IPS-18c (cell line): ENCODE measurements at regions not wholly inside any gene's neighbourhood (a gene's known extent, or its start where the extent isn't known, plus 50 kb on each side); places are given as distances from the start of the nearest gene placed in this dataset.

Source experiments
- H3K4me3 ChIP-seq: 2 replicates; pipeline ENCODE4 v1.7.0; 2013; ENCODE audit warnings: low read depth, mild to moderate bottlenecking, low read length, moderate library complexity; ENCODE audit not compliant: insufficient read depth
- H3K9me3 ChIP-seq: one replicate; pipeline ENCODE4 v1.6.1; 2013; ENCODE audit warnings: mild to moderate bottlenecking, low read length, moderate library complexity; ENCODE audit not compliant: control insufficient read depth, insufficient read depth

DNA sequence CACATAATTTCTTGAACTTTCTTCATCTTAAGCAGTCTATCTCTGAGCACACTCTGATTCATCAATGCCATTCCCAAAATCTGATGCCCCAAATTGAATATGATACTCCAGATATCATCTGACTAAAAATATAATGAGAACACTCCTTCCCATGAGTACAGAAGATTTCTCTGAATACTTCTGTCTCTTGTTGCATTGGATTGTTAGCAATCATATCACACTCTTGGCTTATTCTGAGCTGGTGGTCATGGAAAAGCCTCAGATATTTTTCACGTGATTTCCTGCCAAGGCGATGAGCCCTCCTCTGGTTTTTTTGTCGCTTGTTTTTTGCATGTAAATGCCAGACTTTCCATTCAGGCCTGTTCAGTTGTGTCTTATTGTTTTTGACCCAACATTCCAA lies 87.2 kb downstream of the NOG start:
- no peak overlapping the region for H3K4me3 ChIP-seq
- no peaks in the 10 kb centered on the region for H3K9me3 ChIP-seq

DNA sequence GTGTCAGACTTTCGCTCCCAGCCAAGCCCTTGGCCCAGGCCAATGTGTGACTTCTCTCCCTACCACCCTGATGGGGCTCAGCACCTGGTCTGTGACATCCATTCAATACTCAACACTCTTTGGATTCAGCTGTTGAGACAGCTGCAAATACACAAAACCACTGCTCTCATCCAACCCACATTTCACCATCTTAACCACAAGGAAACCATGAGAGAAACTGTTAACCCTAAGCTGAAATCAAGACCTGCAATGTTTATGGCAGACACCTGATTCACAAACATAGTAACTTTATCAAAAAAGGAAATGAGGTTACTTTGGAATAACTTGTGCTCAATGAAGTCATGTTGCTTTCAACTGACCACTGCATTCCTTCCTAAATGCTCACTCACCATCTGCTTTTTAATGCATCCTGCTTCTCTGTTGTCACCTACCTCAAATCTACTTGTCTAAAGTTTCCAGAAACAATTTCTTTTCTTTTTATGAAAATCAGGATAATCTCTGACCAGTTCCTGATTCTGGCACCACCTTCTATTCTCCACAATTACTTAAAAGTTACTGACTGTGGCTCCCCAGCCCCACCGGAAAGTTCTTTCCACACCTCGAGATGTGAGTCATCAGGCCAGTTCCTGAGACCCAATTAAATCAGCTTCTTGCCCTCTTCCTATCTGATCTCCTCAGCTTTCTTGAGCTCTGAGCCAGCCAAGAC lies 88.2 kb downstream of the NOG start:
- Histone ChIP-seq H3K4me3 (no peak overlapping the region), H3K9me3 (no peaks in the 10 kb centered on the region)

DNA sequence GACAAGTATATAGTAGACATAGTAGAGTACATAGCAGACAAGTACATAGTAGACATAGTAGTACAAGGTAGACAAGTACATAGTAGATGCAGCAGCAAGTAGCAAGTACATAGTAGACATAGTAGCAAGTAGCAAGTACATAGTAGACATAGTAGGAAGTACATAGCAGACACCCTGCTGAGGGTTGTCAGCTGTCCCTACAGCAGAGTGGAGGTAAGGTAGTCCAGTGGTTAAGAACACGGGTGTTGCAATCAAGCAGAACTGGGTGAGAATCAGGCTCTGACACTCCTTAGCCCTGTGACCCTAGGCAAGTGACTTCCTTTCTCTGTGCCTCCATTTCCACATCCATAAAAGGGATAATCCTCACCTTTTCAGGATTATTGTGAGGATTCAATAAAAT lies 94.7 kb downstream of the NOG start:
- Histone ChIP-seq H3K9me3 (no peaks in the 10 kb centered on the region), H3K4me3 (no peak overlapping the region)

DNA sequence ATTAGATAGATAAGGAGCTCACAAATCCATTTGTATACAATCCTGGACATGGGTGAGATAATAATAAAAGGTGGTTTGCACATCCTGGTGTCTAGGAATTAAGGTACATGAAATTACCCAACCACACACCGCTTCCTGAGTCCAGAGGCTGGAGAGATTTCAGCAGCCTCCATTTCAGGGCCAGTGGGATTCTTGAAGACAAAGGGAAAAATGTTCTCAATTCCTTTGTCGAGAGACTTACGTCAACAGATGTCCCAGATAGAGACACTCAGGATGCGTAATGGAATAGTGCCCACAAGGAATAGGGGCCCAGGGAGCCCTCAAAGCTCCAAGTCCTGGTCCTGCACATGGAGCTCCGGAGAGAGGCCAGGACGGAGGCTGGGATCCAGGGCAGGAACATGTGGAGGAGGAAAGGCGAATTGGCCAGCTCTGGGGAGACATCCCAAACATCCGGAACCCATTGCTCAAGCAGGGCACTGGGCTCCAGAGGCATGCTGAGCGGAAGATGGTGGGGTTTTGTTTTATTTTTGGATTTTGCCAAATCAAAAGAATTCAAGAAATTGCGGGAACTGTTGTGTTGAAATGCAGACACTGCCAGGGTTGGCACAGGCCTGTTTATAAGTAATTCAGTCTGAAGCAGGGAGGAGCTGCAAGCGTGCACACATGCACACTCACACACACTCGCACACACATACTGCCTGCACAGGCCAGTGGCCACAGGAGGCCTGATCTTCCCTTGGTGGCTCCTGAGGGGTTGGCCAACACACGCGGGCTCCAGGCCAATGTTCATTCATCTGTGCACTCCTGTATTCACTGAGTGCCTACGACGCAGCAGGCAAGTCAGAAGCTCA lies 97.2 kb downstream of the NOG start:
- H3K4me3 ChIP-seq = no peak overlapping the region
- H3K9me3 ChIP-seq = no peaks in the 10 kb centered on the region

DNA sequence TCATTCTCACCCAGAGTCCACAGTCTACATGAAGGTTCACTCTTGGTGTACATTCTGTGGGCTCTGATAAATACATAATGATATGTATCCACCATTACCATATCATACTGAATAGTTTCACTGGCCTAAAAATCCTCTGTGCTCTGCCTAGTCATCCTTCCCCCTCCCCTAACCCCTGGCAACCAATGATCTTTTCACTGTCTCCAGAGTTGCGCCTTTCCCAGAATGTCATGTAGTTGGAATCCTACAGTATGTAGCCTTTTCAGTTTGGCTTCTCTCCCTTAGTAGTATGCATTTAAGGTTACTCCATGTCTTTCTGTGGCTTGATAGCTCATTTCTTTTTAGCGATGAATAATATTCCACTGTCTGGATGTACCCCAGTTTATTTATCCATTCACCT lies 101.3 kb downstream of the NOG start:
- no peaks in the 10 kb centered on the region for H3K9me3 ChIP-seq
- H3K4me3 ChIP-seq = no peak overlapping the region

DNA sequence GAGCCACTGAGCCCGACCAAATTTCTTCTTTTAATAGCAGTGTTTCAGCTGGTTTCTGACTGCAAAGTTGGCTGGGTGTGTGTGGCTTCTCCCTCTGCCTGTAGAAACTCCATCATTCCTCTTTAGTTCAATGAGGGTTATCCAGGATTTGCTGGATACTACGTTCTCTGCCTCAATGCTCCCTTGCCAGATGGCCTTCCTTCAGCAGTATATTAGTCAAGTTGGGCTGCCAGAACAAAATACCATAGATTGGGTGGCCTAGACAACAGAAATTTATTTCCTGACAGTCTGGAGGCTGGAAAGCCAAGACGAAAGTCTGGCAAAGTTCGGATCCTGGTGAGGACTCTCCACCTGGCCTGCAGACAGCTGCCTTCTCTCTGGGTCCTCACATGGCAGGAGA lies 103.7 kb downstream of the NOG start:
- Histone ChIP-seq H3K9me3 (no peaks in the 10 kb centered on the region), H3K4me3 (no peak overlapping the region)

DNA sequence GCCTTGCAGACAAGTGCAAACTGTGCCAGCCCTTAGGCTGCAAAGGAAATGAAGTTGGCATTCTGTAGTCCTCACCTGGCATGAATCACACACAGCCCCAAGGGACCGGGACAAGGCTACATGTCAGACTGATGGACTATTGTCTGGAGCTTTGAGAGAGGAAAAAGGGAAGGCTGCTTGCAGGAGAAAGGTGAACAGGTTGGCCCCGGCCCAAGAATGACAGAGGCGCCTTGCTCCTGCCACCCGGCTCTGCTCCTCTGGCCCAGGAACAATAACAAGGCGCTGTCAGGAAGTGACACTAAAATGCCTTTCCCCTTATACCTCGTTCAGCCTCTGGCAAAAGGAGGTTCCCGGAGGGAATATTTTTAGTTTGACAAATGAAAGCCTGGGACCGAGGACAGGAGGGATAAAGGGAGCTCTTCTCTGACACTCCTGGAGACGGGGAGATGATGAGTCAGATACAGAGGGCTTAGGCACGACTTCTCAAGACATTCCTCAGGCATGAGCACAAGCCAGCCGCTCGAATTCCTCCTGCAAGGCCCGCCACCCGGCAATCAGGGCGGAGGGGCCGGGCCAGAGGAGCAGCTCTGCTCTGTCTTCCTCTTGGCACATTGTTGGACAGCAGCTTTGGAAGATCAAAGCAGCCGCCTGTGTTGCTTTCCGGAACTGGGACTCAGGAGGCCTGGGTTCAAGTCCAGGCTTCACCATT lies 105.8 kb downstream of the NOG start:
- Histone ChIP-seq H3K9me3 (no peaks in the 10 kb centered on the region), H3K4me3 (no peak overlapping the region)

DNA sequence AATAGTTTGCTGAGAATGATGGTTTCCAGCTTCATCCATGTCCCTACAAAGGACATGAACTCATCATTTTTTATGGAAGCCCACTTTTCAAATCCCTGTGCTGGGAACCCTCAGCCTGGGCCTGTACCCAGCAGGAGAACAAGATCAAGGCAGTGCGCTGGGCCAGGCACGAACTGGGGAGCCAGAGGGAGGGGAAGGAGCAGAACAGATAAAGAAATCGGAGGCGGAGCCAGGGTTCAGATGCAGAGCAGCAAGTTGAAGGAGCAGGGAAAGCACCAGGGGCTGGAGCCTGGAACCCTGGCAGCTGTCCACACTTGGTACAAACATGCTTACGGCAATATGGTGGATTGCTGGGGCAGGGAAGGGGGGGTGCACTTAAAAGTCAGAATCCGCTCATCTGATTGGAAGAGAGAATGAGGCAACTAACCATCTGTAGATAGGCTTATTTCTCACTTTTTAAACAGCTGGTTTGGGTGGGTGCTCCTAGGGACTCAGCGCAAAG lies 107.5 kb downstream of the NOG start:
- no peaks in the 10 kb centered on the region for H3K9me3 ChIP-seq
- H3K4me3 ChIP-seq = no peak overlapping the region

DNA sequence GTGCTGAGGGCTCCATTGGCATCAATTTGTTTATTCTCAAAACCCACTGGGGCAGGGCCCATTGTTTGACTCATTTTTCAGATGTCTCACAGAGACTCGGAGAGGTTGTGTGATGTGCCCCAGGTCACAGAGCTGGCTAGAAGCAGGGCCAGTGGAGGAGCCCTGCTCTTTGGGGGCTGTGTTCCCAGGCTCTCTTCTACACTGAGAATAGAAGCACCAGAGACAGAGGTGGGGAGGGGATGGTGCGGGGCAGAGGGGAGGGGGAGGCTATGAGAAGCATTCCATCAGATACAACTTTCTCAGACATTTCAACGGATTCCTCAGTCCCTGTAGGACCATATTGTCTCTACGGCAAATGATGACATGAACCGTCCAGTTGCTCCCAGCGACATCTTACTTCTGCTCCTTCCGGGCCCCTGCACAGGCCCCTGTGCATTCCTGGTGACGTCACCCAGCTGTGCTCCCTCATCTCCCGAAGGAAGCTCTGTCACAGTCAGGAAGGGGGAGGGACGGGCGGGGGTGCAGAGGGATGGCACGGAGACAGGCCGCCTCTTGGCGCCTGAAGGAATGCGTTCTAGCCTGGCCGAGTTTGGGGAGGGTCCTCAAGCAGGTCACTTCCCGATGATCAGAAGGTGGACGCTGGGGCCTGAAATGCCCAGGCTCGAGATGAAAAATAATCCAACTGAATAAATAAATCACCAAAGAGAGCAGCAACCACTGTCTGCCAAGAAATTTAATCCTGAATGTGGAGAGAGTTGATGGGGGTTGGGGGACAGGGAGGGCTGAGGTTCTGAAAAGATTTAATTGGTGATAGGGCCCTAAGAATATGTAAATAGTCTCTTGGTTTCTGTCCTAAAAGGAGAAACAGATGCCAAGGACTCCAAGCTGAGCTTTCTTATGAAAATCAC lies 114.1 kb downstream of the NOG start:
- no peak overlapping the region for H3K4me3 ChIP-seq
- no peaks in the 10 kb centered on the region for H3K9me3 ChIP-seq

DNA sequence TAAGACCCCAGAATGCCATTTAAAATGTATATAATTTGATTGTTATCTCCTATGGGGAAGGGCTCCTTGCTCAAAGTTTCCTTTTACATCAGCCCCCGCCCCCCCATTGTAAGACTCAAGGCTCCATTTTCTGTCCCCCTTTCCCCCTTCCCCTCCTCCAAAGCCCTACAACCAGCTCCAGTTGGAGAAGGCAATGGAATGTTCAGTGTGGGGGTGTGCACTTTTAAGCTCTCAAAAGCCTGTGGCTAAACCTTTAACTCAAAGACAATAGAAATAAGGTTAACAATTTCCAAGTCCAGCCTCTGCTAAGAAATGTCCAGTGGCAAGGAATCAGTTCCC lies 114.7 kb downstream of the NOG start:
- no peak overlapping the region for H3K4me3 ChIP-seq
- H3K9me3 ChIP-seq = no peaks in the 10 kb centered on the region

DNA sequence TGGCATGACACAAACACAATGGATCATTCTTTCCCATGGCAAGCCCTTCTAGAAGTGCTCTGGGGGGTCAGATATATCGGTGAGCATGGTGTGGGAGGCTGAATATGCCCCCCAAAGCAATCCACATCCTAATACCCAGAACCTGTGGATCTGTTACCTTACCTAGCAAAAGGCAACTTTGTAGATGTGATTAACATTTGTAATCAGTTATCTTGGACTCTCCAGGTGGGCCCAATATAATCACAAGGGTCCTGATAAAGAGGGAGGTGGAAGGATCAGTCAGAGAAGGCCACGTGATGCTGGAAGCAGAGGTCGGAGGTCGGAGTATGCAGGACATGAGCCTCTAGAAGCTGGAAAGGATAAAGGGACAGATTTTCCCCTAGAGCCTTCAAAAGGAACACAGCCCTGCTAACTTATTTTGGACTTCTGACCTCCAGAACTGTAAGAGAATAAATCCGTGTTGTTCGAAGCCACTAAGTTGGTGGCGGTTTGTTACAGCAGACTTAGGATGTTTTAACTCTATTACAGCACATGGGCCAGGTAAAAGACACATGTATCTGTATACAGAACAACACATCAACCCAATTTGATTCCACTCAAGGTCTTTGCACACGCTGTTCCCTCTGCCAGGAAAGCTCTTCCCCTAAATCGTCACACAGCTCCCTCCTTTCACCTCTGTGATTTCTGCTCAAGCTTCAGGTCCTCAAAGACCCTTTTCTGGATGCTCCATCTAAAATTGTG lies 115.3 kb downstream of the NOG start:
- Histone ChIP-seq H3K9me3 (no peaks in the 10 kb centered on the region), H3K4me3 (no peak overlapping the region)

DNA sequence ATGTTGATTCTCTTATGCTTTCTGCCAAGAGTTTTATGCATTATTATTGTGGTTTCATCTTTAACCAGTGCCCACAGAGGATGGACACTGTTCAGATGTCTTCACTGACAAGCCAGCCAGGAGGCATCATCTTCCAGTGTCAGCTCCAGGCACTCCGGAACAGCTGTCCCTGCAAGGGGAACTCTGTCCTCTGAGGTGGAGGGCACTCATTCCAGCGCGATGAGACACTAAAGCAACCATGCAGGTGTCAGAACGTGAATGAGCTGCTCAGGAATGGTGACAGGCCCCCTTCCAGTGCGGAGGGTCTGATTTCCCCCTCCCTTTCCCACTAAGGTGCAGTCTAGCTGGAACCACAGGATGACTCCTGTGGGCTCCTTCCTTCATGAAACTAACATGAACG lies 117.5 kb downstream of the NOG start:
- Histone ChIP-seq H3K4me3 (no peak overlapping the region), H3K9me3 (no peaks in the 10 kb centered on the region)

DNA sequence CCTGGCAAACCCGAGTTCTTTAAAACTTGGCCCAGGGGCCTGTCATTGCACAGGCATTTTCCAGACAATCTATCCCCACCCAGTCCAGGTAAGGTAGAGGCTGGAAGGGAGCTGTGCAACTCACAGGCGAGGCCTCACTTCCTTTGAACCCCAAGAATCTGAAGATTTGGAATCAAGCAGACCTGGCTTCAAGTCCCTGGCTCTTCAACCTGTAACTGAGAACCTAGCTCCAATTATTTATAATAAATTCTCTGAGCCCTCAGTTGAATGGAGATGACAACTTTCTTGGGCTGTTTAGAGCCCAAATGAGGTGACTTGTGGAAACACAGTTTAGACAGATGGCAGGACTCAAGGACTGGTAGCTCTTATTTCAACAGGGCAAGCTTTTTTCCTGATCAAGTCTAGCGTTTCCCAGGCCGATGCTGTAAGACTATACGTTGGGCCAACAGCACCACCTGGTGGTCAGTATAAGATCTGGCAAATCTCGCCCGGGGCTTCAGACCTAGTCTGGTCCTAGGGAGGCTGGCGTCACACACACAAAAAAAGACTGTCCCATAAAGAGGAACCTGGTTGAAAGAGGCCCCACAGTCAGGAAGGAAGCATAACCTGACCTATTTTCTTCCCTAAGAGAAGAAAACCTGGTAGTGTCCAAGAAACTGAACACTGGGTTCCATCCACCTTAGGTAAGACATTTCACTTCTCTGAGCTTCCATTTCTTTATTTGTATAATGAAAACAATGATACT lies 117.9 kb downstream of the C17orf67 start:
- H3K4me3 ChIP-seq = no peak overlapping the region
- no peaks in the 10 kb centered on the region for H3K9me3 ChIP-seq

DNA sequence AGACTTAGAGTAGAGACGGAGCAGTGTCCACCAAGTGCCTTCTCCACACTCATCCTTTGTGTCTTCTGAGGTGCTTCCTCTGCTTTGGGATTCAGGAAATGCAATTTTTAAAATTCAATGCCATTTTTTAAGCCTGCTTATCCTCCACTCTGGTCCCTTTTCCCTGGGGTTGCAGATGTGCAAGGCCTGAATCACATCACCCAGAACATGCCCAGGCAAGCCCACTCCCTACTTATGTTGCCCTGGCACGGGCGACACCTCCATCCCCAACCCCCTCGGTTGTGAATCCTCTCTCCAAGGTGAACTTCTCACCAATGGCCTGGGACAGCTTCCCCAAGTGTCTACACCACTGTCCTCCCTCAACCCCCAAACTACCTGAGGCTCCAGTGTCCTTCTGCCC lies 116.2 kb downstream of the C17orf67 start:
- Histone ChIP-seq H3K9me3 (no peaks in the 10 kb centered on the region), H3K4me3 (no peak overlapping the region)

DNA sequence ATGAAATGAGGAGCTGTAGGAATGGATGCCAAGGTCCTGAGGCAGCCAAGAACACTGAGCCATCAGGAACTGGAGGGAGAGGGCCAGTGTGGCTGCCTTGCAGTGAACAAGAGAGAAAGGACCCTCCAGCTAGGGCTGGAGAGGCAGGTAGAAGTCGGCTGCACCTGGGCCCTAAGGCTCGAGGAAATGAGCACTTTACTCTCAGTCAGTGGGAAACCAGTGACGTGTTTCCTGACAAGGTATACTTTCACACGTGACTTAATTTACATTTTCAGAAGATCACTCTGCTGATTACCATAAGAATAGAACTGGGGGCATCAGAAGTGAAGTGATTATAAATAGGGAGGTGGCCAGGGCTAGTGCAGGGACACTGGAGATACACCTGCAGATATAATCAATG lies 115.2 kb downstream of the C17orf67 start:
- Histone ChIP-seq H3K4me3 (no peak overlapping the region), H3K9me3 (no peaks in the 10 kb centered on the region)

DNA sequence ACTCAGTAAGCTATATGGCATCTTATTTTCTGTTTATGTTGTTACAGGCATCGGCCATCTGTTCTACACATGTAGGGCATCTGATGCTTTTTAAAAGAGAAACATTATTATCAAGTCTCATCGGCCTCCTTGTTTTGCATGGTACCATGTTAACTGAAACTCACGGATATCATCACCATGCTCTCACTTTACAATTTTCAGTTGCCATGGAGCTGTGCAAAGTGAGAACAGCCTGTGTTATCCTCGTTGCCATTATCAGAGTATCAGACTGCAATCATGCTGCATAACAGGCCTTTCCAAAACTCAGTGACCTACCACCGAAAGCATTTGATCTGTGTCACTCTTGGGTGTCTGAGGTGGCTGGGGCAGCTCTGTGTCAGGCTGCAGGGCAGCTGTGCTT lies 110.3 kb downstream of the C17orf67 start:
- Histone ChIP-seq H3K9me3 (no peaks in the 10 kb centered on the region), H3K4me3 (no peak overlapping the region)
